ENCODE measurements at regions not wholly inside any gene's neighbourhood (a gene's known extent, or its start where the extent isn't known, plus 50 kb on each side); places are given as distances from the start of the nearest gene placed in this dataset.

GRCh38 chr18:25866331-25866730 is 224.1 kb downstream of the SS18 start:
- Histone ChIP-seq H3K4me3 (ENCODE audit: low read length) (no peak overlapping the region), H3K27ac (ENCODE audit: low read length) (no peak overlapping the region), H3K36me3 (ENCODE audit: insufficient read depth, low read depth, low read length) (no peaks in the 10 kb centered on the region), H3K27me3 (ENCODE audit: insufficient read depth, low read length) (no peaks in the 10 kb centered on the region), H3K9ac (ENCODE audit: low read depth, low read length) (no peak overlapping the region), H3K4me1 (ENCODE audit: insufficient read depth, low read length) (no peaks in the 10 kb centered on the region; the same call in 1 of the 2 replicates), H3K9me3 (ENCODE audit: insufficient read depth, low read depth, low read length) (no peaks in the 10 kb centered on the region)

GRCh38 chr18:25862881-25863600 is 227.4 kb downstream of the SS18 start:
- Histone ChIP-seq H3K9me3 (ENCODE audit: insufficient read depth, low read depth, low read length) (no peaks in the 10 kb centered on the region), H3K27ac (ENCODE audit: low read length) (no peak overlapping the region), H3K27me3 (ENCODE audit: insufficient read depth, low read length) (no peaks in the 10 kb centered on the region), H3K4me3 (ENCODE audit: low read length) (no peak overlapping the region), H3K36me3 (ENCODE audit: insufficient read depth, low read depth, low read length) (no peaks in the 10 kb centered on the region), H3K4me1 (ENCODE audit: insufficient read depth, low read length) (no peaks in the 10 kb centered on the region), H3K9ac (ENCODE audit: low read depth, low read length) (no peak overlapping the region)

- H3K4me3 ChIP-seq (ENCODE audit: low read length): no peak overlapping the region
- H3K9ac ChIP-seq (ENCODE audit: low read depth, low read length): no peak overlapping the region
- H3K4me1 ChIP-seq (ENCODE audit: insufficient read depth, low read length): no peaks in the 10 kb centered on the region
- H3K36me3 ChIP-seq (ENCODE audit: insufficient read depth, low read depth, low read length): no peaks in the 10 kb centered on the region
- no peaks in the 10 kb centered on the region for H3K9me3 ChIP-seq (ENCODE audit: insufficient read depth, low read depth, low read length)
- H3K27me3 ChIP-seq (ENCODE audit: insufficient read depth, low read length): no peaks in the 10 kb centered on the region
- no peak overlapping the region for H3K27ac ChIP-seq (ENCODE audit: low read length)
Observed at GRCh38 chr18:25853691-25854433, 236.6 kb downstream of the SS18 start.

GRCh38 chr18:25843791-25844190 is 246.6 kb downstream of the SS18 start:
- H3K27ac ChIP-seq (ENCODE audit: low read length): no peak overlapping the region
- H3K4me1 ChIP-seq (ENCODE audit: insufficient read depth, low read length): peaks cover 3% of the 10 kb centered on the region; the same call in 1 of the 2 replicates
- H3K9ac ChIP-seq (ENCODE audit: low read depth, low read length): no peak overlapping the region
- no peaks in the 10 kb centered on the region for H3K36me3 ChIP-seq (ENCODE audit: insufficient read depth, low read depth, low read length)
- no peak overlapping the region for H3K4me3 ChIP-seq (ENCODE audit: low read length)
- no peaks in the 10 kb centered on the region for H3K27me3 ChIP-seq (ENCODE audit: insufficient read depth, low read length)
- no peaks in the 10 kb centered on the region for H3K9me3 ChIP-seq (ENCODE audit: insufficient read depth, low read depth, low read length)

- H3K9me3 ChIP-seq (ENCODE audit: insufficient read depth, low read depth, low read length): no peaks in the 10 kb centered on the region
- no peak overlapping the region for H3K9ac ChIP-seq (ENCODE audit: low read depth, low read length)
- H3K36me3 ChIP-seq (ENCODE audit: insufficient read depth, low read depth, low read length): no peaks in the 10 kb centered on the region
Observed at GRCh38 chr18:25842665-25843064, 247.7 kb downstream of the SS18 start.

GRCh38 chr18:25834061-25834460 is 256.4 kb downstream of the SS18 start:
- Histone ChIP-seq H3K4me1 (ENCODE audit: insufficient read depth, low read length) (no peaks in the 10 kb centered on the region; the same call in 1 of the 2 replicates), H3K27ac (ENCODE audit: low read length) (no peak overlapping the region), H3K36me3 (ENCODE audit: insufficient read depth, low read depth, low read length) (no peaks in the 10 kb centered on the region), H3K27me3 (ENCODE audit: insufficient read depth, low read length) (no peaks in the 10 kb centered on the region), H3K9me3 (ENCODE audit: insufficient read depth, low read depth, low read length) (no peaks in the 10 kb centered on the region), H3K9ac (ENCODE audit: low read depth, low read length) (no peak overlapping the region), H3K4me3 (ENCODE audit: low read length) (no peak overlapping the region)

More at GRCh38 chr18:25842665-25843064, 247.7 kb downstream of the SS18 start:
- no peaks in the 10 kb centered on the region for H3K27me3 ChIP-seq (ENCODE audit: insufficient read depth, low read length)
- no peak overlapping the region for H3K4me3 ChIP-seq (ENCODE audit: low read length)
- H3K4me1 ChIP-seq (ENCODE audit: insufficient read depth, low read length): peaks cover 3% of the 10 kb centered on the region; the same call in 1 of the 2 replicates
- H3K27ac ChIP-seq (ENCODE audit: low read length): no peak overlapping the region

- H3K9ac ChIP-seq (ENCODE audit: low read depth, low read length): no peak overlapping the region
- no peaks in the 10 kb centered on the region; the same call in 1 of the 2 replicates for H3K4me1 ChIP-seq (ENCODE audit: insufficient read depth, low read length)
- no peaks in the 10 kb centered on the region for H3K27me3 ChIP-seq (ENCODE audit: insufficient read depth, low read length)
- H3K4me3 ChIP-seq (ENCODE audit: low read length): no peak overlapping the region
- no peaks in the 10 kb centered on the region for H3K9me3 ChIP-seq (ENCODE audit: insufficient read depth, low read depth, low read length)
- no peaks in the 10 kb centered on the region for H3K36me3 ChIP-seq (ENCODE audit: insufficient read depth, low read depth, low read length)
- H3K27ac ChIP-seq (ENCODE audit: low read length): no peak overlapping the region
Observed at GRCh38 chr18:25832001-25832604, 258.3 kb downstream of the SS18 start.

- no peak overlapping the region for H3K4me3 ChIP-seq (ENCODE audit: low read length)
- H3K9me3 ChIP-seq (ENCODE audit: insufficient read depth, low read depth, low read length): no peaks in the 10 kb centered on the region
- no peaks in the 10 kb centered on the region for H3K36me3 ChIP-seq (ENCODE audit: insufficient read depth, low read depth, low read length)
- H3K4me1 ChIP-seq (ENCODE audit: insufficient read depth, low read length): no peaks in the 10 kb centered on the region; the same call in 1 of the 2 replicates
- no peak overlapping the region for H3K27ac ChIP-seq (ENCODE audit: low read length)
- H3K9ac ChIP-seq (ENCODE audit: low read depth, low read length): no peak overlapping the region
- no peaks in the 10 kb centered on the region for H3K27me3 ChIP-seq (ENCODE audit: insufficient read depth, low read length)
Observed at GRCh38 chr18:25831301-25831701, 259.1 kb downstream of the SS18 start.

GRCh38 chr18:25830787-25831186 is 259.6 kb downstream of the SS18 start:
- H3K4me3 ChIP-seq (ENCODE audit: low read length): no peak overlapping the region

GRCh38 chr18:25827961-25828561 is 262.4 kb downstream of the SS18 start:
- Histone ChIP-seq H3K4me1 (ENCODE audit: insufficient read depth, low read length) (no peaks in the 10 kb centered on the region; the same call in 1 of the 2 replicates), H3K27me3 (ENCODE audit: insufficient read depth, low read length) (no peaks in the 10 kb centered on the region), H3K4me3 (ENCODE audit: low read length) (no peak overlapping the region), H3K27ac (ENCODE audit: low read length) (no peak overlapping the region), H3K36me3 (ENCODE audit: insufficient read depth, low read depth, low read length) (no peaks in the 10 kb centered on the region), H3K9ac (ENCODE audit: low read depth, low read length) (no peak overlapping the region), H3K9me3 (ENCODE audit: insufficient read depth, low read depth, low read length) (no peaks in the 10 kb centered on the region)

More at GRCh38 chr18:25830787-25831186, 259.6 kb downstream of the SS18 start:
- Histone ChIP-seq H3K9ac (ENCODE audit: low read depth, low read length) (no peak overlapping the region), H3K27ac (ENCODE audit: low read length) (no peak overlapping the region), H3K9me3 (ENCODE audit: insufficient read depth, low read depth, low read length) (no peaks in the 10 kb centered on the region), H3K27me3 (ENCODE audit: insufficient read depth, low read length) (no peaks in the 10 kb centered on the region), H3K36me3 (ENCODE audit: insufficient read depth, low read depth, low read length) (no peaks in the 10 kb centered on the region), H3K4me1 (ENCODE audit: insufficient read depth, low read length) (no peaks in the 10 kb centered on the region; the same call in 1 of the 2 replicates)

GRCh38 chr18:25827228-25827627 is 263.2 kb downstream of the SS18 start:
- Histone ChIP-seq H3K9ac (ENCODE audit: low read depth, low read length) (no peak overlapping the region), H3K9me3 (ENCODE audit: insufficient read depth, low read depth, low read length) (no peaks in the 10 kb centered on the region), H3K27ac (ENCODE audit: low read length) (no peak overlapping the region), H3K27me3 (ENCODE audit: insufficient read depth, low read length) (no peaks in the 10 kb centered on the region), H3K4me3 (ENCODE audit: low read length) (no peak overlapping the region), H3K4me1 (ENCODE audit: insufficient read depth, low read length) (no peaks in the 10 kb centered on the region; the same call in 1 of the 2 replicates), H3K36me3 (ENCODE audit: insufficient read depth, low read depth, low read length) (no peaks in the 10 kb centered on the region)
